ENCODE measurements at regions not wholly inside any gene's neighbourhood (a gene's known extent, or its start where the extent isn't known, plus 50 kb on each side); places are given as distances from the start of the nearest gene placed in this dataset.

DNA sequence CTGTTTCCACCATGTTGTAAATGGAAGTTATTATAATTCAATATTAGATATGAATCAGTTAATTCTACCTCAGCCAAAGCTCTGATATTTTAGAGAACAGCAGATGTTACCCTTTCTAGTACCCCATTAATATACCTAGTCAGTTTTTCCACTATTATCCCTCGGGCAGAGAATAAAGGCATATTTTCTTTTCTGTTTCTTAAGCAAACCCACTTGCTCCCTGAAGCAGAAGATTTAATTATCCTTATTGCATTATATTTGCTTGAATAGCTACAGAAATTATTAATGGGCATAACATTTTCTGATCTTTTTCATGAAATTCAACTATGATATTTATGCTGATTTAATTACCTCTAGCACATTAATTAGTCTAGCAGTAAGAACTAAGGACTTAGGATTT is 832.9 kb upstream of the FBXO33 start:
- TF ChIP-seq, protein P1, sequence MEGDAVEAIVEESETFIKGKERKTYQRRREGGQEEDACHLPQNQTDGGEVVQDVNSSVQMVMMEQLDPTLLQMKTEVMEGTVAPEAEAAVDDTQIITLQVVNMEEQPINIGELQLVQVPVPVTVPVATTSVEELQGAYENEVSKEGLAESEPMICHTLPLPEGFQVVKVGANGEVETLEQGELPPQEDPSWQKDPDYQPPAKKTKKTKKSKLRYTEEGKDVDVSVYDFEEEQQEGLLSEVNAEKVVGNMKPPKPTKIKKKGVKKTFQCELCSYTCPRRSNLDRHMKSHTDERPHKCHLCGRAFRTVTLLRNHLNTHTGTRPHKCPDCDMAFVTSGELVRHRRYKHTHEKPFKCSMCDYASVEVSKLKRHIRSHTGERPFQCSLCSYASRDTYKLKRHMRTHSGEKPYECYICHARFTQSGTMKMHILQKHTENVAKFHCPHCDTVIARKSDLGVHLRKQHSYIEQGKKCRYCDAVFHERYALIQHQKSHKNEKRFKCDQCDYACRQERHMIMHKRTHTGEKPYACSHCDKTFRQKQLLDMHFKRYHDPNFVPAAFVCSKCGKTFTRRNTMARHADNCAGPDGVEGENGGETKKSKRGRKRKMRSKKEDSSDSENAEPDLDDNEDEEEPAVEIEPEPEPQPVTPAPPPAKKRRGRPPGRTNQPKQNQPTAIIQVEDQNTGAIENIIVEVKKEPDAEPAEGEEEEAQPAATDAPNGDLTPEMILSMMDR (conservative IDR thresholded peaks at IDR 0.05 in 1 of 2, IDR thresholded peaks at IDR 0.05 in 1 of 2; ENCODE audit: low read depth in 1 of 2, low read length in 2 of 2), result no peak
- no peak for TF ChIP-seq EZH2 (IDR thresholded peaks at IDR 0.05; ENCODE audit: low read length, missing control alignments)

Data from fibroblast of lung (primary cell).